HG03175 (cell line): ENCODE measurements at regions not wholly inside any gene's neighbourhood (a gene's known extent, or its start where the extent isn't known, plus 50 kb on each side); places are given as distances from the start of the nearest gene placed in this dataset.
A peak's percentile ranks its signal among the peaks of the same experiment; 100 is the strongest.

Experiments
- ATAC-seq: cut with Tn5 transposase; IDR thresholded peaks from one replicate; pipeline ENCODE4 v1.9.1; 2021; ENCODE audit warnings: mild to moderate bottlenecking, moderate library complexity; ENCODE audit not compliant: unreplicated experiment

DNA sequence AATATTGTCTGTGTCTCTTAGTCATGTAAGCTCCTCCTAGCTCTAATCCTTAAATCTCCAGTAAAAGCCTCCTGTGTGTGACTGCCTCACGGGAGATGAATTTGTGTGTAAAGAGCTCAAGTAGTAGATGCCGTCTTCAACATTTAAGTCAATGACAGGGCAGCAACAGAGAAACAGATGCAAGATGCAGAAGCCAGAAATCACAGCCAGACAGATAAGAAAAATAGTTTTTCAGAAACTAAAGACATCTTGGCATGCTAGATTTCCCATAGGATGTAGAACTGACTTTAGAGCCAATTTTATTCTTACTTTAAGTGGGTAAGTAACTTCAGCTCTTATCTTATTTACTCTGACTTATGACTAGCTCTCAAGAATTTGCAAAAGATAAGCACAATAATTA, 652.8 kb downstream of the KCNA4 start:
- ATAC-seq = no peak

DNA sequence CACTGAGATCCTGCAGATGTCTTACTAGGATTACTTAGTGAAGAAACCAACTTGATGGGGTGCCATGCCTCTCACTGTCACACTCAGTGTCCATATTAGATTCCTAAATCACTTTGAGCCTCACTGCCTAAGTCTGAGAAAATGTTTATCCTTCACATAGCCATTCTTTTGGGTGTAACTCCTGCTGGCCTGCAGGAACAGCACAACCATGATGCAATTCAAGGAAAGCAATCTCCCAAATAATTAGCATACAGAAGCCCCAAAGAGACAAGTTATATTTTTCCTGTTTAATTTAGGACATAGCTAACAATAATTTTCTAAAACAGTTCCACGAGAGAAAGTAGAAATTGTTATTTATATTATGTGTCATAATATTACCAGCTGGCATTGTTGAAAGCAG, 655.5 kb downstream of the KCNA4 start:
- no peak for ATAC-seq

DNA sequence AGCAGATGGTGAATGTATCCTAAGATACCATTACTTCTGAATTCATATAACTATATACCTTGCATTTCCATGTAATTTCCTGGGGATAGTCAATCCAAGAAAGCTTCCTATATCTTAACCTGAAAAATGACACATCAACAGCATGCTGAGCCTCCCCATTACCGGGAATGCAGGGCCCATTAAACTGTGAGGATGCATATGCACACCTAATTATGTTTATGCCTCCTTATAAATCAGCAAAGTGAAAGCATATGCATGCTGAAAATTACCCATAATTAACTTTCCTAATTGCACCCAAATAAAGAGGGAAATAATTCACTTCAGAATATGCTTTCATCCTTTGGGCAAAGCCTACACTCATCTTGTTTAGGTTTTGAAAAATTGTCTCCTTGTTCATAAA, 663.0 kb downstream of the KCNA4 start:
- no peak for ATAC-seq

DNA sequence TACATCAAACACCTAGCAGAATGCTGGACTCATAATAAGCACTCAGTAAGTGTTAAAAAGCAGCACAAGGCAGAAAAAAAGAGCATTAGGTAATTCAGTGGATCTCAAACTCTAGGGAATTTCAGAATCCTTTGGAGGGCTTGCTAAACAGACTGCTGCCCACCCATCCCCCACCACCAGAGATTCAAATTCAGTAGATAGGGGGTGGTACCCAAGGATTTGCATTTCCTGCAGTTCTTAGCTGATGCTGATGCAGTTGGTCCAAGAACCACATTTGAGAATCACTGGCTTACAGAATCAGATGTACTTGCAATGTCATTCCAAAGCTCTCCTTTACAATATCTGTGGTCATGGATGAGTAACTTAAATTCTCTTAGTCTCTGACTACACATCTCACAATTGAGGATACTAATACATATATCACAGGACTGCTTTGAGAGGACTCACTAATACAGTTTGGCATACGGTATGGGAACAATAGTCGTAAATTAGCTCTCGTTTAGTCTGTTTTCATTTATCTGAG, 664.5 kb downstream of the KCNA4 start:
- no peak for ATAC-seq

DNA sequence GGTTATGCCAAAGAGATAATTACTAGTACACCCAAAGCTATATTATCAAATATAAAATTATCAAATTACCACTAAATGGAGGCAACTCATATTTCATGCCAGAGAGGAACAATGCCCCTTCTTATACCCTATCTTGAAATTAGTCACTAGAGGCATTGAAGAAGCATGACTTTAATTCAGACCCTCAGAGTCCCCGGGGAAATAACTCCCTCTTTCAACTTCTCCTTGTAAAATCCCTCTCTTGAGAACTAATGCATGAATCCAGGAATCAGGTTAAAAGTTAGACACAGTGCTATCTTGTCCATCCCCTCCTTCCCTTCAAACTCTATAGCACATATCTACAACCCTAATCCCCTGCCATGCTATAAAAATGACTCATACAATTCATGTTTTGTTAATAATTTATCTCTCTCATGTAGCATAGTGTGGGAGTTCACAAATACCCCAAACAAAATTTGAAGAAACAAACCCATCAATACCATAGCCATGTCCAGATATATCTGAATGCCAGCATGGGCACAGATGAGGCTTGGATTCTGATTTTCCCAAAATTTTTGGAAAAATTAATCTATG, 665.4 kb downstream of the KCNA4 start:
- no peak for ATAC-seq

DNA sequence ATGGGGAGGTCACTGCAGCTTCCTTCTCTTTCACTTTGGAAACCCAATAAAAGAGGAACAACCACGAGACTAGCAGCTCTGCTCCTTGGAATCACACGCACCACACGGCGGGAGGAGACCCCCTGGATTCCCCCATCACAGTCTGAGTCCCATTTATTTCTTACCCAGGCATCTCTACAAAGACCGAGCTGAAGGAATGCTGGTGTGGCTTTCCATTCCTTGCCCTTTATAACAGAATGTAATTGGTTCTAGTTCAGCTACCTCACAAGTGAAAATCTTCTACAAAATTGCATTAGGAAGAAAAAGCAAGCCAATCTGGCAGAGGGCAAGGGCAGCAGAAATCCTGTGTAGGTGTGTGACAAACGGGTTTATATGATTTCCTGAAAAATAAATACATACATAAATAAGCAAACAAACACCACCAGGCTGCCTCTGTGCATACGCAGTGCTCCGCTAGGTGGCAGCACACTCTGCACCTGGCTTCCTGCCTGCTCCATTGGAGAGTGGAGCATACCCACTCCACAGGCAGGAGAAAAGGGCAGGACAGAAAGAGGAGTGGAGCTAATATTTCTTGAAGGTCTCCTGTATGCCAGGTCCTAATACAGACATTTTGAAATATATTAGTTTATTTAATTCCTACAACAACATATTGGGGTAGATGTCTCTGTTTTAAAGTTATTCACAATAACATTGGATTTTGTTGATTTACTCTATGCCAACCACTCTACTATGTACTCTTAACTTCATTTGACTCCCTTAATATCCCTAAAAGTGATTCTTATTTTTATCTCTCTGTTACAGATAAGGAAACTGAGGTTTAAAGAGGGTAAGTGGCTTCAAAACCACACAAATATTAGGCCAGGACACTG, 673.1 kb downstream of the KCNA4 start:
- ATAC-seq = peak; percentile 97

DNA sequence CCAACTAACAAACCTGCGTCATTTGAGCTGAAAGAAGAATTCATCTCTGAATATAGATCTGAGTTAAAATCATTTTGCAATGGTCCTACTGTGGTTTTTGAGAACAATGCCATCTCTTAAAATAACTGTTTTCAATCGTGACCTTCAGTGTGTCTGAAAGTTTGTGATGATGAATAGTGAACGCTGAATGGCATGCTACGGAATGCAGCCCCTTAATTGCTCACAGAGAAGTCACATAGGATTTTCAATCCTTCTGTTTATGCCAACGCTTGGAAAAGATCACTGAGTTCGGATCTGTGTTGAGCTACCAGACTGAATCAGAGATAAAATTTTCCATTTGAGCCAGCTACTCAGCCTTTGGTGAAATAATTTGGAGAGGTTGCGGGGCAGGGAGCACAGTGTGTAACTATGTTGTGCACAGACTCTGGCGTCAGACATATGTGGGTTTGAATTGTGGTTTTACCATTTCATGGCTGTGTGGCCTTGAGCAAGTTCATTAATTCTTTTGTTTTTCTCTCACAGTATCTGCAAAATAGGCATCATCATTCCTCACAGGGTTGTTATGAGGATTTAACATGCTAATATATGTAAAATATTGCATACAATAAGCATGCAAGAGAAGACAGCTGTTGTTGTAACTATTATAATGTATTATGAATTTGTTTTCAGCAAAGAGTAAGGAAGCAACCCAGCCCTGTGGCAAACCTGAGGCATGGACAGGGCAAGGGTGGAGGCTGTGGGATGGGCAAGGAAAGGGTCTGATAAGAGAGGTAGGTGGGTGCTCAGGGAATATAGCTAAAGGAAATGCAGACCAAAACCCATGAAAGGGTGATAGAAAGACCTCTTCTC, 679.9 kb downstream of the KCNA4 start:
- no peak for ATAC-seq

DNA sequence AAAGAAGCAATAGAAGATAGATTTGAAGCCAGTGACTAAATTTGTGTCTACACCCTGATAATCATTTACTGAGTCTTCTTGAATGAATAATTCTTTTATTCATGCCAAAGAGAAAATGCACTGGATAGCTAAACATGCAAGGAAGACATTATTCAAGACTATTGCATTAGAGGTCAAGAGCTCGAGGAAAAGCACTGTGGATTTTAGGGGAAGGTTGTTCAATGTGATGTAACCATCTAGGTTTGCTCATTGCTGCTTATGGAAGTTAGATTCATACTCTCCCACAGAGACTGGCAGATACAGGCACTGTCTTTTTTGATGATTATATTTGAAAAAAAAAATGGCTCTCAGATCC, 682.1 kb downstream of the KCNA4 start:
- ATAC-seq = no peak

DNA sequence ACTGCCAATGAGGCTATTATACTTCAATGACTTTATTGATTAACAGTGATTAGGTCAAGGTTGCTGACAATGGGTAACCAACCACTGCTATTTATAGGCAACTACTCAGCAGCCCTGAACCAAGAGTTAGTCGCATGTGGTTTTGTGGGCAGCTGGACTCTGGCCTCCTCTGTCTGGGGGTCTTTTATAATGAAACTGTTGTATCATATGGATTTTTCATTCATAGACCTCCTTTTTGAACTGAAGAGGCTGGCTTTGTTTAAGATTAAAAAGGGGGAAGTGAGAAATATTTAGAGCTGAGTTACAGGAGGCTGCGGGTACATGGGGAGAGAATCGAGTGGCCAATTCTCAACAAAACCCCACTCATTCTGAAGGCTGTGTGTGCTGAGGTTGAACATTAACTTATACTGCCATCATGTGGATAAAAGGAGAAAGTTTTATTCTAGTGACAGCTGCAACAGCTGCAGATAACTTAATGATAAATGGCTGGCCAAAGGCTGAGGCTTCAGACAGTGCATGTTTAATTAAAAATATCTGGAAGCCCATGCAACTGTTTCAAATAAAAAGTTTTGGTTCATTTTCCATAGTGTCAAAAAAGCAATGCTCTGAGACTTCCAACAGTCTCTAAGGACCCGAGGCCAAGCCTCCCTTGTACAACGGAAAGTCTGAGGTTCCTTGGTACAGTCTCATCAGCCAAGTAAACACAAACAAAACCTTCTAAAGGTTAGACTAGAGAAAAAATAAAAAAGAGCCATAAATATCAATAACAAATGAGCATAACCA, 682.6 kb downstream of the KCNA4 start:
- peak; percentile 92 for ATAC-seq

DNA sequence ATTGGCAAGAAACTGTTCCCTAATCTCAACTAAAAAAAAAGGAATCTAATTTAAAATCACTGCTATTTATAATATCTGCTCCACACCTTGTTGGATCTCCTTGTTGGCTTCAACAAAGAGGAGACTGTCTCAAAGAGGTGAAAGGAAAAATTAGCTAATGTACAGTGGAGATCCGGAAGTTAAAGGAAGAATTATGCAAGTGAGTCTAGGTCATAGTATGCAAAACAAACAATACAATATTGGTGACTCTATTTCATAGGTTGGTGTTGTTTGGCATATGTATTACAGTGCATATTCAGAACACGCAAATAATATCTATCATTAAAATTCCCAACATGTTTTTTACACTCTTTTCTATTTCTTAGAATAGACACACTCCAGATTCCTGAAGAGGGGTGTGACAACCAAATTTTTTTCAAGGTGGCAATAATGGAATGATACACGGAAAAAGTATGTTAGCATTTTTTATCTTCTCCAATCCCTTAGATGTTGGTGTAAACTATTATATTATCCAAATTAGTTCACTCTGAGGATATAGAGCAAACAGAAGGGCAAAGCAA, 685.3 kb downstream of the KCNA4 start:
- no peak for ATAC-seq

DNA sequence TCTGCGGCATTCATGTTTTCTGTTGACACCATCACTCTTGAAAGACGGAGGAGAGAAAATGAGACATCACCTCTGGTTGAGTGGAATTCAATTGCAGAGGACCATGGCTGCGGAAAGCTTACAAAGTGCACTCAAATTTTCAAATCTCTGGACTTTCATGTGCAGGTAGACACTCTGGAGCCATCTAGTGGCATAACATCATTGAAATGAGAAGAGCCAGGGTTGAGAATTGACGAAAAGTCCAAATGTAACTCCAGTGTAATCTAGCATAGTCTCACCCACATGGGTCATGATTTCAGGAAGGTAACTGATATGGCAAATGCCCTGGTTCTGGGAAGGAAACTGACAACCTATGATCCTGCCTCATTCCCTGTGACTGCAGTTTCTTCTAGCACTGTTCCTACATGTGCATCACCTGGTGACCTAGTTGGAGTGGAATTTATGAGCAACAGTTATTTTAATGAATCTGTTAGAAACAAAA, 687.8 kb downstream of the KCNA4 start:
- ATAC-seq = no peak

DNA sequence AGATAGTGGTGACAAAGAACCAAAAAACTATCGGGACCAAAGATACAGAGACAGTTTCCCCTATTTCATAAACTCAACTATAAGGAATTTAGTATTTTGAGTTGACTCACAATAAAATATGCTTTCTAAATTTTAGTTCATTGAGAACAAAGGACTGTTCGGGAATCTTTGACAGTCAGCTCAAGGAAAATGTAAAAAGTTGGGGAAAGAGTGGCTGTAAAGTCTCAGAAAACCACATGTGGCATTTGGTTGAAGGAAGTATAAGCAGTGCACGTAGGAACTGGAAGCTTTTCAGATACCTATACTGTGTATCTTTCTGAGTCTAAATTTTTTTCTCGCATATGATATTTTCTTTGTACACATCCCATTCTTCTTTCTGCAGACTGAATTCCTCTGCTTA, 688.9 kb downstream of the KCNA4 start:
- no peak for ATAC-seq

DNA sequence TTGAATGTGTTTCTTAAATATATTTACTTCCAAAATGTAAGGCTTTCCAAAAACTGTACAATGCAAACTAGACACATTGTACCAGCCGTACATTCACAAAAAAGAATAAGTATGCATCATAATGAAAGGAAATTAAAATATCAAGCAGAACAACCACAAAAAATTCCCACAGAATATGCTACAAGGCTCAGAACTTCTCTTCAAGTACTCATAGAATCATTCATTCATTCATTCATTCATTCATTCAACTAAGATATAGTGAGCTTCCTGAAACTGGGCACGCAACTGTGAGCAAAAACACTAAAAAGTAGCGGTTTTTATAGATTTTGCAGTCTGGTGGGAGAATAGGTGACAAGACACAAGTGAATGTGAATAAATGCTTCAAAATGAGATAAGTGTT, 690.1 kb downstream of the KCNA4 start:
- ATAC-seq = no peak

DNA sequence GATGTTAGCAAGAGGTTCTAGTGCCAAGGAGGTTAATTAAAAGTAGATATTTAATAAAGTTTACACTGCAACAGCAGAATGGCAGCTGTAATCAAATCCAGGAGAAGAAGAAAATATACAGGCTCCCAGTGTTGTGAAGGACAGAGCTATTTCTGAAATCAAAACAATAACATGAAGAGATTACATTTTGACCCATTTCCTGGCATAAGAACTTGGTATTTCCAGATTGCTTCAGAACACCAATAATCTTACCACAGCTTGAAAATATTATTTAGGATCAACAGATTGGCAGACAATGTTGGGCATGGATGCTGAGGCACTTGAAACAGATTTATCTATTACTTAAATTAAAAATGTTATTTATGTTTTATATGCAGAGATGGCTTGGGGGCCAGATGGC, 692.5 kb downstream of the KCNA4 start:
- no peak for ATAC-seq

DNA sequence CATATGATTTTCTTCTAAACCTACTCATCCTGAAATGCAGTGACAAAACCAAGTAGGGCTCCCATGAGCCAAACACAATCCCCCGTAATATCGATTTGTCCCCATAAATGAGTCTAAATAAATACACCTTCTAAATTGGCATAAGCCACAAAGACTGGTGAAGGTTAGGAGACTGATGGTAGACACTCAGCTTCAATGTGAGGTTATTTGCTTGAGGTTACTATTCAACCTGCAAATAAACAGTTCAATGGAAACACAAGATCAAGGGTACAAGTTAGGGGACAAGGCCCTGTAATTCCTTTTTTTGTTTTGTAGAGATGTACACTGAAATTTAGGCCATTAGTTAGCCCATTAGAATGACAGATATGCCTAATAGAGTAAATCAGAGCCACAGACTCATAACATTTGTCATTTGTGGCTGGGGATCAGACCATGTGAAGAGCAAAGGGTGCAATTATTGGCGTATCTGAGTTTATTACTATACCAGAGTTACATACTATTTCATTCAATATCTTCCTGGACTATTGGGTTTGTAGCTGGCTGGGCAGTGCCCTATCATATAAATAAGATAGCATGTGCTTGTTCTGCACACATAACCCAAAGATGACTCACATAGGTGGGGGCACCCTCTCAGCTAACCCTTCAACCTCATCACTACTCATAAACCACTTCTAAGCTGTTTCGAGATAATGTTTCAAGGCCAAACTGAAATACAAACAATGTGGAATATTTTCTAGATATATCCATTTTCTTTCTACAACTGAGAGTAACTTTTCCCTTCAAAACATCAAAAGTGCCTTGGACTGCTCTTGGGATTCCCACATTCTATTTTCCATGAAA, 695.3 kb downstream of the KCNA4 start:
- ATAC-seq = no peak

DNA sequence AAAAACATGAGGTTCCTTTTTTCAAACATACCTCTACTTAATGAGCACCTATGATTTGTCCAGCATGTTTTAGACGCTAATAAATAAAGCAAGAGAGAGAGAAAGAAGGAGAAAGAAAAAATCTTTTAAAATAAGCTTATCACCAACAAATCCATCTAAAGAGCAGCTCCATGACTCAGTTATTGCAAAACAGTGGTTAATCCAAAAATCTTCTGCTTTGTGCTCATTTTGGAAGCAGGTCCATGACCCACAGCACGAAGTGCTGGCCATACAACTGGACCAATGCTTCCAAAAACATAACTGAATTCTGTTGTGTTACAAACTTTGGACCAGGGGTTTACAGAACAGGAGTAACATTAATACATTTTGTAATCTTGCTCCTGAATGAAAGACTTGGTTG, 696.6 kb downstream of the KCNA4 start:
- ATAC-seq = no peak

DNA sequence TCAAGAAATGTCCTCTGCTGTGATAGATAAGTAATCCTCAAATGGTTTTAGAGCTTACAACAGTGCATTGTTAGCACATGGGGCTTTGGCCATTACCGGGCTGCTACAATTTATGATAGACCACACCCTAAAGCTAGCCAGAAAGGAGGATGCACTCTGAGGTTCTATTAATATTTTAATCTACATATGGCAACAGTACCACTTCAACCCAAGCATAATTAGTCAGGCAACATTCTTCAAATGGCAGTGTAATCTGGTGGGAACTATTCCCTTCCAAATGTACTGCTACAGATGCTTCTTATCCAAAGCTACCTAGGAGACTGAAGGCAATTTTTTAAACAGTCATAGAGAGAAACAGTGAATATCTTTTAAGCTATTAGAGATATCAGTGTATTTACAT, 697.6 kb downstream of the KCNA4 start:
- no peak for ATAC-seq

DNA sequence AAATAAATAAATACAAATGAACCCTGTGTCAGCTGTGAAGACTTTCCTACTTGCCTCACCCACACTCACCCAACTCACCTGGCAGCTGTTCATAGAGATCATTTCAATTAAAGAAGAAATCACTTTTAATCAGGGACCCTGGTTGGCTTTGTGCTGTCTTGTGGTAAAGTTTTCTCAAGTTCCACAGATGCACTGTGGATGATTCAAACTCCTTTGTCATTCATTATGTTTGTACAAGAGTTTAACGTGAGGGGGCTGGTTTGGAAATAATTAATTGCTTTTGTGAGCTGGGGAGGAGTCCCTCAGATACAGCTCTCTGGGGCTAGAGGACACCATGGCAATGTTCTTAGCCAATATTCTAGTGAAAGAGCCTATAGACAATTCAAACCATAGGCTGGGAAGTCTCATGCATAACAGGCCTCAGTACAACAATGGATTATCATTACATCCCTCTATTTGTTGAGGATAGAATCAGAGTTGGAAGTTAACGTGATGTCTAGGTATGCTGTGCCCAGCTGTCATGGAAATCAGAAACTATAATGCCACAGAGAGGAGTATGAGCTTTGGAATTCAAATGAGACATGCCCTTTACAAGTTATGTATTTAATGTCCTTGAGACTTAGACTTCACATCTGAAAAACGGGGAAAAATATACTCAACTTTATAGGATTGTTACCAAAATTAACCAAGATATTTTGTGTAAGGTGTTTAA, 698.5 kb downstream of the KCNA4 start:
- no peak for ATAC-seq

DNA sequence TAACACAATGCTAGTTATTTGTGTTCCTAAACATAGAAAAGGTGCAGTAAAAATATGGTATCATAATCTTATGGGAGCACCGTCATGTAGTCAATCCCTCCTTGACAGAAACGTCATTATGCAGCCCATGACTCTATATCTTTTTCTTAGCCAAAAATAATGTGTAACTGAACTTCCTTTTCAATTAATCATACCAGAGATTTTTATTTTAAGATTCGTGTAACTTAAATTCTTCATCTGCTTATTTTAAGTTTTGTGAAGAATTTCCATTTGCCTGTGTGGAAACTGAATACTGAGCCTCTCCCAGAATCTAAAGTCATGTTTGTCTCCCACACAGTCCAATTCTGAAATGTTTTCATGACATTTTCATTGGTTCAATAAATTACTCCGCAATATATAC, 699.1 kb downstream of the KCNA4 start:
- ATAC-seq = no peak
